Tibial nerve (tissue), 3 donors: ENCODE measurements at regions not wholly inside any gene's neighbourhood (a gene's known extent, or its start where the extent isn't known, plus 50 kb on each side); places are given as distances from the start of the nearest gene placed in this dataset.

ENCODE experiments used
- POLR2A ChIP-seq, 2 donors: fragments of 450-650 bp; IDR thresholded peaks; one replicate each; pipeline ENCODE4 v1.6.1; 2017; ENCODE audit warnings: antibody characterized with exemption in 2 of 2, mild to moderate bottlenecking in 2 of 2, moderate library complexity in 2 of 2
- TF ChIP-seq, protein P1 (sequence below), 5 experiments: fragments of 200-600 bp in 3 of 5; fragments of 450-650 bp in 2 of 5; sonication (generic) in 3 of 5; IDR thresholded peaks; one replicate each; pipeline ENCODE4 v1.5.1; 2016 to 2019; ENCODE audit warnings: antibody characterized with exemption in 5 of 5, mild to moderate bottlenecking in 3 of 5, moderate library complexity in 2 of 5

DNA sequence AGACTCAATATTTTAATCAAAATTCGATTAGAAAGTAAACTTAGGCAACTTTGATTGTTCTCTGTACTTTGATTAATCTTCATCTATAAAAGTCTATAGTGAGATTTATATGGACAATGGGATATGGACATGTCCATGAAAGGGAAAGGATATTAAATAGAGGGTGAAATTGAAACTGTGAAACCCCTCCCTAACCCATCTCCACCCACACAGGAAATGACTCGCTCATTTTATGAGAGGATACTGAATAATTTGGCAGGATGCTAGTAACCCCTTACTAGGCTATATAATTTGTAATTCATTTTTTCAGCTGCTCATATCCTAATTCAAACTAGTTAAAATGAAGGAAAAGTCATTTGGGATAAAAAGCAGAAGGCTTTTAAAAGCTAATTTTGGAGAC lies 328.0 kb upstream of the ATP2B1 start:
- TF ChIP-seq, protein P1, sequence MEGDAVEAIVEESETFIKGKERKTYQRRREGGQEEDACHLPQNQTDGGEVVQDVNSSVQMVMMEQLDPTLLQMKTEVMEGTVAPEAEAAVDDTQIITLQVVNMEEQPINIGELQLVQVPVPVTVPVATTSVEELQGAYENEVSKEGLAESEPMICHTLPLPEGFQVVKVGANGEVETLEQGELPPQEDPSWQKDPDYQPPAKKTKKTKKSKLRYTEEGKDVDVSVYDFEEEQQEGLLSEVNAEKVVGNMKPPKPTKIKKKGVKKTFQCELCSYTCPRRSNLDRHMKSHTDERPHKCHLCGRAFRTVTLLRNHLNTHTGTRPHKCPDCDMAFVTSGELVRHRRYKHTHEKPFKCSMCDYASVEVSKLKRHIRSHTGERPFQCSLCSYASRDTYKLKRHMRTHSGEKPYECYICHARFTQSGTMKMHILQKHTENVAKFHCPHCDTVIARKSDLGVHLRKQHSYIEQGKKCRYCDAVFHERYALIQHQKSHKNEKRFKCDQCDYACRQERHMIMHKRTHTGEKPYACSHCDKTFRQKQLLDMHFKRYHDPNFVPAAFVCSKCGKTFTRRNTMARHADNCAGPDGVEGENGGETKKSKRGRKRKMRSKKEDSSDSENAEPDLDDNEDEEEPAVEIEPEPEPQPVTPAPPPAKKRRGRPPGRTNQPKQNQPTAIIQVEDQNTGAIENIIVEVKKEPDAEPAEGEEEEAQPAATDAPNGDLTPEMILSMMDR (IDR thresholded peaks at IDR 0.05), result no peak
- TF ChIP-seq POLR2A (IDR thresholded peaks at IDR 0.05), result no peak
